ENCODE measurements at regions not wholly inside any gene's neighbourhood (a gene's known extent, or its start where the extent isn't known, plus 50 kb on each side); places are given as distances from the start of the nearest gene placed in this dataset.

DNA sequence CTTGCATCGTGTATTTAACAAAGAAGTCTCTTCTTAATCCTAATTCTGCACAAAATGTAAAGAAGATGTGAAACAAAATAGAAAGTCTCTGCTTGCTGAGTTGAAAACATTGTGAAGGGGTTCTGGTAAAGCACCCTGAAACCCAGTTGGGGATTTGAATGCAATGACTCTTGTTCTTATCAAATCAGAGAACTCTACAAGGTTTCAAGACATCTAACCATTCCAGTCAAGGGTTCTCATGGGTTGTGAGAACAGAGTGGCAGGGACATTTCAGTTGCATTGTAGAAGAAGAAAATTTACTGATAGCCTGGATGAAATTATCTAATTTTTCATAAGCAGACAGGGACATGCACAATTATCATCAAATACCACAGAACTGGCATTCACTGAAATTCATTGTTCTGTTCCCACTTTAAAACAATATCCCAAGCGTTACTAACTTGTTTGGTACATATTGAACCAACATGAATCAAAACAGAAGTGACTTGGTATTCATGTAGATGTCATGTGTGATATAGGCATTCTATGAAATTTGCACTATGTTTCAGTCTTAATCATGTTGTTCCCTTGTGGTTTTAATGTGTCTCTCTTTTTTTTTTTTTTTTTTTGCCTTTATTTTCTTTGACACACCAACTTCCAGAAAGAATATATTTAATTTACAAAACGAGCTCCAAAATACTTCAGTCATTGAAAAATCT lies 563.3 kb downstream of the IRX1 start:
- BruUV-seq (replicated peaks) = no TSS peak
- TF ChIP-seq, protein P1, sequence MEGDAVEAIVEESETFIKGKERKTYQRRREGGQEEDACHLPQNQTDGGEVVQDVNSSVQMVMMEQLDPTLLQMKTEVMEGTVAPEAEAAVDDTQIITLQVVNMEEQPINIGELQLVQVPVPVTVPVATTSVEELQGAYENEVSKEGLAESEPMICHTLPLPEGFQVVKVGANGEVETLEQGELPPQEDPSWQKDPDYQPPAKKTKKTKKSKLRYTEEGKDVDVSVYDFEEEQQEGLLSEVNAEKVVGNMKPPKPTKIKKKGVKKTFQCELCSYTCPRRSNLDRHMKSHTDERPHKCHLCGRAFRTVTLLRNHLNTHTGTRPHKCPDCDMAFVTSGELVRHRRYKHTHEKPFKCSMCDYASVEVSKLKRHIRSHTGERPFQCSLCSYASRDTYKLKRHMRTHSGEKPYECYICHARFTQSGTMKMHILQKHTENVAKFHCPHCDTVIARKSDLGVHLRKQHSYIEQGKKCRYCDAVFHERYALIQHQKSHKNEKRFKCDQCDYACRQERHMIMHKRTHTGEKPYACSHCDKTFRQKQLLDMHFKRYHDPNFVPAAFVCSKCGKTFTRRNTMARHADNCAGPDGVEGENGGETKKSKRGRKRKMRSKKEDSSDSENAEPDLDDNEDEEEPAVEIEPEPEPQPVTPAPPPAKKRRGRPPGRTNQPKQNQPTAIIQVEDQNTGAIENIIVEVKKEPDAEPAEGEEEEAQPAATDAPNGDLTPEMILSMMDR (conservative IDR thresholded peaks at IDR 0.05; ENCODE audit: low read length) = no peak
- TF ChIP-seq EZH2phosphoT487 (IDR thresholded peaks at IDR 0.05; ENCODE audit: borderline replicate concordance, low read depth, low read length) = no peak
- H2AFZ ChIP-seq (ENCODE audit: low read length) = no peak overlapping the region
- no peaks in the 10 kb centered on the region for H3K79me2 ChIP-seq (ENCODE audit: insufficient read depth, low read depth, low read length)
- no peaks in the 10 kb centered on the region for H4K20me1 ChIP-seq (ENCODE audit: insufficient read depth, low read length)
- H3K27ac ChIP-seq (ENCODE audit: low read depth, low read length, poor library complexity, severe bottlenecking) = no peak overlapping the region
- no peak overlapping the region for H3K4me3 ChIP-seq (ENCODE audit: low read depth, low read length, poor library complexity, severe bottlenecking)
- POLR2A ChIA-PET = no interaction called here
- no peaks in the 10 kb centered on the region for H3K36me3 ChIP-seq (ENCODE audit: insufficient read depth, low read length)
- H3K9me2 ChIP-seq (ENCODE audit: insufficient read depth, low read length) = no peaks in the 10 kb centered on the region
- CTCF ChIA-PET (ENCODE audit: unreplicated experiment) = no interaction called here
- H3K4me2 ChIP-seq (ENCODE audit: low read length) = no peak overlapping the region
- intact Hi-C loops (cut with micrococcal nuclease; ENCODE audit: unreplicated experiment) = no loop called here
- no peaks in the 10 kb centered on the region for H3K9me3 ChIP-seq (ENCODE audit: low read length)
- DNase-seq (ENCODE audit: low spot score) = no peak
- no peaks in the 10 kb centered on the region for H3K4me1 ChIP-seq (ENCODE audit: insufficient read depth, low read length, poor library complexity, severe bottlenecking)

DNA sequence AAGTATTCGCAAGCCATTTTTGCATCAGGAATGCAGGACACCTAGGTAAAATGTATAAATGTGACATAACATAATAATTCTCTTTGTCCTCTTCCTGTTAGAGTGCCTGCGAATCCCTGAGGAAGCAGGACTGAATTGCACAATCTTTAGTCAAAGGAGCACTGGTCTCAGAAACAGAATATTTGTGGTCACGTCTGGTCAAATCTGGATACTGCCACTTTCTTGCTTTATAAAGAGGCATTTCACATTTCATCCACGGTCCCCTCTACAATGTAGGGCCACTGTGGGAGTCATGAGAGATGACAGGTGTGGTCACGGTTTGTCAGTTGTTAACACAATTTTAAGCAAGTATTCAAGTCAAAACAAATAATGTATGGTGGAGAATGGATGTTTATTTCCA lies 564.0 kb downstream of the IRX1 start:
- intact Hi-C loops (cut with micrococcal nuclease; ENCODE audit: unreplicated experiment) = no loop called here
- no peaks in the 10 kb centered on the region for H4K20me1 ChIP-seq (ENCODE audit: insufficient read depth, low read length)
- POLR2A ChIA-PET = no interaction called here
- CTCF ChIA-PET (ENCODE audit: unreplicated experiment) = no interaction called here
- no peak for DNase-seq (ENCODE audit: low spot score)
- no peaks in the 10 kb centered on the region for H3K36me3 ChIP-seq (ENCODE audit: insufficient read depth, low read length)
- H3K79me2 ChIP-seq (ENCODE audit: insufficient read depth, low read depth, low read length) = no peaks in the 10 kb centered on the region
- H3K4me3 ChIP-seq (ENCODE audit: low read depth, low read length, poor library complexity, severe bottlenecking) = no peak overlapping the region
- BruUV-seq (replicated peaks) = no TSS peak
- no peak overlapping the region for H3K4me2 ChIP-seq (ENCODE audit: low read length)
- TF ChIP-seq EZH2phosphoT487 (IDR thresholded peaks at IDR 0.05; ENCODE audit: borderline replicate concordance, low read depth, low read length) = no peak
- TF ChIP-seq, protein P1 (conservative IDR thresholded peaks at IDR 0.05; ENCODE audit: low read length) = no peak
- H2AFZ ChIP-seq (ENCODE audit: low read length) = no peak overlapping the region
- no peak overlapping the region for H3K27ac ChIP-seq (ENCODE audit: low read depth, low read length, poor library complexity, severe bottlenecking)
- H3K9me3 ChIP-seq (ENCODE audit: low read length) = no peaks in the 10 kb centered on the region
- H3K9me2 ChIP-seq (ENCODE audit: insufficient read depth, low read length) = no peaks in the 10 kb centered on the region
- H3K4me1 ChIP-seq (ENCODE audit: insufficient read depth, low read length, poor library complexity, severe bottlenecking) = no peaks in the 10 kb centered on the region

DNA sequence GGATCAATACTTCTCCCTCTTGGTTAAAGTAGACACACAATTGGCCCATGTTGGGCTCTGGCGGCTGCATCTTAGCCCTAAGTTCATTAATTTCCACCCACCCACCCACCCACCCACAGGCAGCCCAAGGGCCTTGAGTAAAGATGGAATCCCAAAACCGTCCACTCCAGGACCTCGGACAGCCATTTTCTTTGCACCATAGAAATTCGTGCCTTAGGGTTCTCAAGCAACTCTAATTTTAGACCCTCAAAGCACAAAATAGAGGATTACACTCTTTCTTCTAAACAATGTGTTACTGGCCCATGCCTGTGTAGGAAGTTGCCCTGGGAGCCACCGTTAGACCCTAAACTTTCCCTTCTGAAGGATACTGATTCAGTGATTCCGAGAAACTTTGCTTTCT lies 568.5 kb downstream of the IRX1 start:
- Histone ChIP-seq H3K4me3 (ENCODE audit: low read depth, low read length, poor library complexity, severe bottlenecking) (no peak overlapping the region), H3K27ac (ENCODE audit: low read depth, low read length, poor library complexity, severe bottlenecking) (no peak overlapping the region), H3K4me1 (ENCODE audit: insufficient read depth, low read length, poor library complexity, severe bottlenecking) (no peaks in the 10 kb centered on the region), H3K9me2 (ENCODE audit: insufficient read depth, low read length) (no peaks in the 10 kb centered on the region), H3K79me2 (ENCODE audit: insufficient read depth, low read depth, low read length) (no peaks in the 10 kb centered on the region), H3K9me3 (ENCODE audit: low read length) (no peaks in the 10 kb centered on the region), H3K36me3 (ENCODE audit: insufficient read depth, low read length) (no peaks in the 10 kb centered on the region), H4K20me1 (ENCODE audit: insufficient read depth, low read length) (no peaks in the 10 kb centered on the region), H2AFZ (ENCODE audit: low read length) (no peak overlapping the region), H3K4me2 (ENCODE audit: low read length) (no peak overlapping the region)
- no TSS peak for BruUV-seq (replicated peaks)
- POLR2A ChIA-PET = no interaction called here
- DNase-seq (ENCODE audit: low spot score) = no peak
- CTCF ChIA-PET (ENCODE audit: unreplicated experiment) = no interaction called here
- intact Hi-C loops (cut with micrococcal nuclease; ENCODE audit: unreplicated experiment) = no loop called here
- TF ChIP-seq EZH2phosphoT487 (IDR thresholded peaks at IDR 0.05; ENCODE audit: borderline replicate concordance, low read depth, low read length) = no peak
- TF ChIP-seq, protein P1 (conservative IDR thresholded peaks at IDR 0.05; ENCODE audit: low read length) = no peak

All from OCI-LY7 (cell line).